Vagina (tissue), 2 donors: ENCODE measurements at regions not wholly inside any gene's neighbourhood (a gene's known extent, or its start where the extent isn't known, plus 50 kb on each side); places are given as distances from the start of the nearest gene placed in this dataset.

ENCODE experiments used
- DNase-seq, 2 donors: peaks; one replicate each; pipeline ENCODE4 v3.0.0-alpha.2; 2017; ENCODE audit errors: extremely low spot score in 2 of 2
- H3K27ac ChIP-seq: fragments of 200-600 bp; sonication (generic); one replicate; pipeline ENCODE4 v1.5.1; 2019
- H3K27me3 ChIP-seq: fragments of 200-600 bp; sonication (generic); one replicate; pipeline ENCODE4 v1.5.1; 2019
- H3K36me3 ChIP-seq, 2 donors: fragments of 200-600 bp; sonication (generic); one replicate each; pipeline ENCODE4 v1.5.1; 2017 to 2019
- H3K4me1 ChIP-seq: fragments of 200-600 bp; sonication (generic); one replicate; pipeline ENCODE4 v1.5.1; 2019
- H3K4me3 ChIP-seq, 2 donors: fragments of 200-600 bp; sonication (generic); 1 replicate in 1 of 2; 2 replicates in 1 of 2; pipeline ENCODE4 v1.5.1; 2016 to 2019
- H3K9me3 ChIP-seq: fragments of 200-600 bp; sonication (generic); one replicate; pipeline ENCODE4 v1.5.1; 2019
- CTCF ChIP-seq, 3 experiments: fragments of 450-650 bp in 2 of 3; fragments of 200-600 bp in 1 of 3; sonication (generic) in 1 of 3; IDR thresholded peaks; one replicate each; pipeline ENCODE4 v1.5.1; 2017 to 2019; ENCODE audit warnings: antibody characterized with exemption in 3 of 3, mild to moderate bottlenecking in 2 of 3, moderate library complexity in 2 of 3
- POLR2A ChIP-seq, 2 donors: fragments of 450-650 bp; IDR thresholded peaks; one replicate each; pipeline ENCODE4 v1.6.1; 2017; ENCODE audit warnings: antibody characterized with exemption in 2 of 2, mild to moderate bottlenecking in 2 of 2, moderate library complexity in 2 of 2
- POLR2AphosphoS5 ChIP-seq, 2 donors: sonication (generic); formaldehyde crosslinking; IDR thresholded peaks; one replicate each; pipeline ENCODE4 v1.9.0; 2017; ENCODE audit warnings: antibody characterized with exemption in 2 of 2, mild to moderate bottlenecking in 2 of 2, low read depth in 1 of 2; ENCODE audit not compliant: insufficient read depth in 1 of 2
- intact Hi-C: fragments of 100-400 bp; cut with DNase I; formaldehyde crosslinking; loops from one replicate; pipeline ENCODE4 v1.15.1; 2023

- H3K27ac ChIP-seq = no peak overlapping the region
- no peaks in the 10 kb centered on the region for H3K27me3 ChIP-seq
- H3K9me3 ChIP-seq = no peaks in the 10 kb centered on the region
- no peaks in the 10 kb centered on the region for H3K36me3 ChIP-seq
- no peak for DNase-seq
- TF ChIP-seq POLR2A (IDR thresholded peaks at IDR 0.05) (no peak), POLR2AphosphoS5 (IDR thresholded peaks at IDR 0.05; ENCODE audit: insufficient read depth in 1 of 2, low read depth in 1 of 2) (no peak), CTCF (IDR thresholded peaks at IDR 0.05) (no peak)
- H3K4me3 ChIP-seq = no peak overlapping the region
- no peaks in the 10 kb centered on the region for H3K4me1 ChIP-seq
- intact Hi-C loops = no loop called here
These were observed 196.7 kb downstream of the IPMK start for GRCh38 chr10:58070956-58071355.

GRCh38 chr10:58068809-58069208 lies 198.9 kb downstream of the IPMK start:
- Histone ChIP-seq H3K4me1 (no peaks in the 10 kb centered on the region), H3K27ac (no peak overlapping the region), H3K9me3 (no peaks in the 10 kb centered on the region), H3K27me3 (no peaks in the 10 kb centered on the region), H3K4me3 (no peak overlapping the region), H3K36me3 (no peaks in the 10 kb centered on the region)
- intact Hi-C loops = no loop called here
- no peak for TF ChIP-seq CTCF (IDR thresholded peaks at IDR 0.05)
- no peak for DNase-seq

GRCh38 chr10:58066979-58067378 lies 200.7 kb downstream of the IPMK start:
- no peaks in the 10 kb centered on the region for H3K36me3 ChIP-seq
- no peaks in the 10 kb centered on the region for H3K4me1 ChIP-seq
- no peaks in the 10 kb centered on the region for H3K9me3 ChIP-seq
- H3K27ac ChIP-seq = no peak overlapping the region
- TF ChIP-seq POLR2AphosphoS5 (IDR thresholded peaks at IDR 0.05; ENCODE audit: insufficient read depth in 1 of 2, low read depth in 1 of 2) = no peak
- no peak for TF ChIP-seq CTCF (IDR thresholded peaks at IDR 0.05)
- TF ChIP-seq POLR2A (IDR thresholded peaks at IDR 0.05) = no peak
- no peak for DNase-seq
- intact Hi-C loops = no loop called here
- no peak overlapping the region for H3K4me3 ChIP-seq
- H3K27me3 ChIP-seq = no peaks in the 10 kb centered on the region

- DNase-seq = no peak
- no peak overlapping the region for H3K4me3 ChIP-seq
- no peaks in the 10 kb centered on the region for H3K27me3 ChIP-seq
- intact Hi-C loops = no loop called here
- H3K36me3 ChIP-seq = no peaks in the 10 kb centered on the region
- H3K27ac ChIP-seq = no peak overlapping the region
- TF ChIP-seq POLR2A (IDR thresholded peaks at IDR 0.05) (no peak), POLR2AphosphoS5 (IDR thresholded peaks at IDR 0.05; ENCODE audit: insufficient read depth in 1 of 2, low read depth in 1 of 2) (no peak), CTCF (IDR thresholded peaks at IDR 0.05) (no peak)
- no peaks in the 10 kb centered on the region for H3K9me3 ChIP-seq
- no peaks in the 10 kb centered on the region for H3K4me1 ChIP-seq
These were observed 201.6 kb downstream of the IPMK start for GRCh38 chr10:58066126-58066525.

GRCh38 chr10:58065529-58065815 lies 202.2 kb downstream of the IPMK start:
- Histone ChIP-seq H3K27me3 (no peaks in the 10 kb centered on the region), H3K4me1 (no peaks in the 10 kb centered on the region), H3K9me3 (no peaks in the 10 kb centered on the region), H3K27ac (no peak overlapping the region), H3K4me3 (no peak overlapping the region), H3K36me3 (no peaks in the 10 kb centered on the region)
- no peak for DNase-seq
- intact Hi-C loops = no loop called here
- TF ChIP-seq POLR2A (IDR thresholded peaks at IDR 0.05) (no peak), CTCF (IDR thresholded peaks at IDR 0.05) (no peak), POLR2AphosphoS5 (IDR thresholded peaks at IDR 0.05; ENCODE audit: insufficient read depth in 1 of 2, low read depth in 1 of 2) (no peak)
